ENCODE measurements at regions not wholly inside any gene's neighbourhood (a gene's known extent, or its start where the extent isn't known, plus 50 kb on each side); places are given as distances from the start of the nearest gene placed in this dataset.
"Not testable (repeated sequence)": the region's sequence is repeated elsewhere in the genome, so short reads cannot be mapped to it uniquely, and the experiment has no call there.

- TF ChIP-seq, protein P1, sequence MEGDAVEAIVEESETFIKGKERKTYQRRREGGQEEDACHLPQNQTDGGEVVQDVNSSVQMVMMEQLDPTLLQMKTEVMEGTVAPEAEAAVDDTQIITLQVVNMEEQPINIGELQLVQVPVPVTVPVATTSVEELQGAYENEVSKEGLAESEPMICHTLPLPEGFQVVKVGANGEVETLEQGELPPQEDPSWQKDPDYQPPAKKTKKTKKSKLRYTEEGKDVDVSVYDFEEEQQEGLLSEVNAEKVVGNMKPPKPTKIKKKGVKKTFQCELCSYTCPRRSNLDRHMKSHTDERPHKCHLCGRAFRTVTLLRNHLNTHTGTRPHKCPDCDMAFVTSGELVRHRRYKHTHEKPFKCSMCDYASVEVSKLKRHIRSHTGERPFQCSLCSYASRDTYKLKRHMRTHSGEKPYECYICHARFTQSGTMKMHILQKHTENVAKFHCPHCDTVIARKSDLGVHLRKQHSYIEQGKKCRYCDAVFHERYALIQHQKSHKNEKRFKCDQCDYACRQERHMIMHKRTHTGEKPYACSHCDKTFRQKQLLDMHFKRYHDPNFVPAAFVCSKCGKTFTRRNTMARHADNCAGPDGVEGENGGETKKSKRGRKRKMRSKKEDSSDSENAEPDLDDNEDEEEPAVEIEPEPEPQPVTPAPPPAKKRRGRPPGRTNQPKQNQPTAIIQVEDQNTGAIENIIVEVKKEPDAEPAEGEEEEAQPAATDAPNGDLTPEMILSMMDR (IDR thresholded peaks at IDR 0.05; ENCODE audit: insufficient read depth, low read length), result not testable (repeated sequence)
- not testable (repeated sequence) for TF ChIP-seq POLR2AphosphoS5 (IDR thresholded peaks at IDR 0.05; ENCODE audit: low read depth)
These were observed 76.5 kb upstream of the DNAH5 start for GRCh38 chr5:14020944-14021343.

Data from HL-60 (cell line).